HG02981 (cell line): ENCODE measurements at regions not wholly inside any gene's neighbourhood (a gene's known extent, or its start where the extent isn't known, plus 50 kb on each side); places are given as distances from the start of the nearest gene placed in this dataset.
"Not testable (repeated sequence)": the region's sequence is repeated elsewhere in the genome, so short reads cannot be mapped to it uniquely, and the experiment has no call there.

ENCODE experiments used
- ATAC-seq: cut with Tn5 transposase; IDR thresholded peaks from one replicate; pipeline ENCODE4 v1.9.1; 2021; ENCODE audit warnings: mild to moderate bottlenecking, moderate library complexity; ENCODE audit not compliant: unreplicated experiment

DNA sequence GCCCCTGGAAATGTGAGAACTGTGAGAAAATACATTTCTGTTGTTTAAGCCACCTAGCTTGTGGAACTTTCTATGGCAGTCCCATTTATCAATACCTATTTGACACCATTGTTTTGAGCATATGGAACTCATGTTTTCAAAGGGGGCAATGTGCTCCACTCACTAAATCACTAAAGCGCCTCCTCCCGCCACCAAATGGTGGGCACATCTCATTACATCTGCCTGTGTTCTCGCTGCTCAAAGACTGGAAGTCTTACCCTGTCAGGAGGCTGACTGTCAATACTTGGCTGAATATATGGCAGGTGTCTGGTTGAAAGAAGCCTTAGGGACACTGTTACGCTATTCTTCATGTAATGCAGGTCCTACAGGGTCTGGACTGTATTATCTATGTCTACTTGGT is 767.7 kb downstream of the TSN start:
- ATAC-seq = no peak

GRCh38 chr2:122523981-122524380 is 768.5 kb downstream of the TSN start:
- no peak for ATAC-seq

DNA sequence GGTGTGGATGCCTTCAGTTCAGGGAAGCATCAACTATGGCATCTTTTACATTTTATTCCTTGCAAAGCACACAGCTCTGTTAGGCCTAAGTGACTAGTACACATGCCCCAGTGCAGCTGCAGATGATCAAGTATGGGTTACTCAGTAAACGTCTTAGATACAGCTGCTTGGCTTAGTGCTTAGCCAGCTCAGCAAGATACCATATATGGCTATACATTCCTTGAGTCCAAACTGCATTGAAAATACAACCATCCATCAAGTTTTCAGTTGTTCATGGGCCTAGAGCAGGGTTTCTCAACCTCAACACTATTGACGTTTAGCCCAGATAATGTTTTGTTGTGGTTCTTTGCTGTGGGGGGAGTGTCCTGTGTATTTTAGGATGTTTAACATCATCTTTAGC is 769.9 kb downstream of the TSN start:
- ATAC-seq = no peak

DNA sequence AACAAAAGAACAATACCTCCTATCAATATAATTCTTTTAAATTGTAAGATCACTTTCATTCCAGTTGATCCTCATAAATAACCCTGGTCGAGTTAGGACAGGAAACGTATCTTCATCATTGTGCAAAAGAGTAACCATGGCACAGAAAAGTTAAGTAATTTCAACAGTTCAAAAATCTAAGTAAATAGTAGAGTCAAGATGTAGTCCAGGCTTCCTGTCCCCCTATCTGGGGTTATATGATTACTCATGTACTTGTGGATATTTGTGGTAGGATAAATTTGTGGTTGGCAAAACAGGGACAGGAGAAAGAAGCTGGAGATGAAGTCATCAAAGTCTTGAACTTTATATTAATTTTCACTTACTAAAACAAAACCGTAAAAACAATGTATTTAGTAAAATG is 772.6 kb downstream of the TSN start:
- ATAC-seq = no peak

DNA sequence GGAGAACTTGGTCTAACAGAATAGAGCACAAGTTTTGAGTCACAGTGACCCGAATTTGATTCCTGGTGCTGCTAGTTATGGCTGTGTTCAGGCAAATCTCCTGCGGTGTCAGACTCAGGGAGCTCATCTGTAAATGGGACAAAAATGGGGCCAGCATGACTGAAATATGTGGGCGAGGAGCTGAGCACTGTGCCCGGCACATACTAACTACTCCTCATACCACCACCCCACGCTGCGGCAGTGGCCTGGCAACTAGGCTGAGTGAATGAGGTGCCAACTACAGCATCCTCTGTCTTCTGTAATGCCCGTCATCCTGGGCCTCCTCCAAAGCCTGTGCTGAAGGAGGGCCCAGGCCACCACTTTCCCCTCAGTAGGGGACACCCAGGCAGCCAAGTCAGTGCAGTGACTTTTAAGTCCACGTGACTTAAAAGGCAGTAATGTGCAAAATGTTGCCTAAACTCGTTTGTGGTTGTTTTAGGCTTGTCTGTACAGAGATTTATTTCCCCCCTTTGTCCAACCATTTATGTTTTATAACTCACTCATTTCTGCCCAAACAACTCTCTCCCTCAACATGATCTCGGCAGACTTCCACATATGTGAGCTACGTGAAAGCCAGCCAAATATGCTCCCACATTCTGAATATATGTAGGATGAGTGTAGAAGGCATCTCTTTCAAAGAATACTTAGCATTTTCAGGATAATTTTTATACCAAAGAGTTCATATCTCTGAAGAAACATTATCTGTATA is 773.7 kb downstream of the TSN start:
- ATAC-seq = no peak

GRCh38 chr2:122530814-122531213 is 775.4 kb downstream of the TSN start:
- ATAC-seq = no peak

- no peak for ATAC-seq
Observed at GRCh38 chr2:122531290-122532071, 776.0 kb downstream of the TSN start.

GRCh38 chr2:122532072-122532344 is 776.6 kb downstream of the TSN start:
- ATAC-seq = no peak

- ATAC-seq = no peak
Observed at GRCh38 chr2:122532481-122532880, 777.0 kb downstream of the TSN start.

GRCh38 chr2:122535960-122536505 is 780.6 kb downstream of the TSN start:
- ATAC-seq = no peak

DNA sequence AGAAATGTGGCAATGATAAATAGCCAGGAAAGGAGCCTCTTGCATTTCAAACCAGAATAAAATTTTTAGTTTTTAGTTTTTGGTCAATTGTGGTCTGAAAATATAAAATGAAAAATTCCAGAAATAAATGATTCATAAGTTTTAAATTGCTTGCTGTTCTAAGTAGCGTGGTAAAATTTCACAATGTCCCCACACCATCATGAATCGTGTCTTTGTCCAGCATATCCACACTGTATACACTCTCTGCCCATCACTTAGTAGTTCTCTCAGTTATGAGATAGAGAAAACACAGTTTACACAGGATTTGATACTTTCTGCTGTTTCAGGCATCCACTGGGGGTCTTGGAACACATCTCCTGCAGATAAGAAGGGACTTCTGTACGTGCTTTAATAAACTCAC is 783.9 kb downstream of the TSN start:
- ATAC-seq = no peak

- ATAC-seq = no peak
Observed at GRCh38 chr2:122539920-122540319, 784.5 kb downstream of the TSN start.

- ATAC-seq = no peak
Observed at GRCh38 chr2:122542236-122542635, 786.8 kb downstream of the TSN start.

- no peak for ATAC-seq
Observed at GRCh38 chr2:122542646-122543045, 787.2 kb downstream of the TSN start.

GRCh38 chr2:122543815-122544214 is 788.4 kb downstream of the TSN start:
- ATAC-seq = no peak

- ATAC-seq = no peak
Observed at GRCh38 chr2:122545821-122546220, 790.4 kb downstream of the TSN start.

DNA sequence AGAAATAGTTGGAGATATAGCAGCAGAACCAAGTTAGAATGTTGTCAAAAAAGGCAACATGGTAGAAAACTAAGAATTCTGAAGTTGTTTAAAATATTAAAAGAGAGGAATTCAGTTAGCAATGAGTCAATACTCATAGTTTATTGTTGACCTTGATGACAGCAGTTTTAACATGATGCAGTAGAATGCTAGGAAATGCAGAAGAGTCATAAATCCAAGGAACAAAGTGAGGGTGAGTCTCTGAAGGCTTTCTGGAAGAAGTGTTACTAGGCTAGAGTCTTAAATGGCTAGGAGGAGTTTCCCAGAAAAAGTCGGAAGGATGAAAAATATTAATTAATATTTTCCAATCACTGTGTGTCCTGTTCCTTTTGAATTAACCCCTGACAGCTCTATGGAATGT is 807.3 kb downstream of the TSN start:
- no peak for ATAC-seq

GRCh38 chr2:122563781-122564180 is 808.3 kb downstream of the TSN start:
- no peak for ATAC-seq

- ATAC-seq = no peak
Observed at GRCh38 chr2:122564843-122565242, 809.4 kb downstream of the TSN start.

- ATAC-seq = no peak
Observed at GRCh38 chr2:122565364-122565763, 809.9 kb downstream of the TSN start.

GRCh38 chr2:122570641-122571040 is 815.2 kb downstream of the TSN start:
- ATAC-seq = no peak

DNA sequence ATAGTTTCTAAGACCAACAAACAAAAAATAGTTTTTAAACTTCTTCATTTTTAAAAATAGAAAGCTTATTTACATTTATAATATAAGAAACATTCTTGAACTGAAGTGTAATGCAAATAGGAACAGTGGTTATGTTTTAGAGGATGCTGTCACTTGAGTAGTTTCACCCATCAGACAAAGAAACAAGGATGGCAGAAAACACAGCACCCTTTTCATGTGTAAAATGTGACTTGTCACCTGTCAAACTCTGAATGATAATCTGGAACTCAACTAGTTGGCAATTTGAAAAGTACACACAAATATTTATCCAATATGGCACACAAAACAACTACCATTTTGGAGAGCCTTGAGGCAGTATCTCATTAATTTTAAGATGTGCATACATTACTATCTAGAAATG is 816.0 kb downstream of the TSN start:
- not testable (repeated sequence) for ATAC-seq
